ENCODE measurements at regions not wholly inside any gene's neighbourhood (a gene's known extent, or its start where the extent isn't known, plus 50 kb on each side); places are given as distances from the start of the nearest gene placed in this dataset.

GRCh38 chr9:111198936-111199335 is 131.1 kb downstream of the OR2K2 start:
- intact Hi-C loops (cut with DNase I; ENCODE audit: low total_unique reads) = no loop called here
- Histone ChIP-seq H3K4me1 (no peaks in the 10 kb centered on the region), H3K27ac (no peak overlapping the region), H3K36me3 (ENCODE audit: low read depth, missing control alignments) (no peaks in the 10 kb centered on the region), H3K9me3 (no peaks in the 10 kb centered on the region), H3K4me3 (no peak overlapping the region), H3K27me3 (no peaks in the 10 kb centered on the region)
- TF ChIP-seq CTCF (IDR thresholded peaks at IDR 0.05) = no peak
- no peak for TF ChIP-seq POLR2A (IDR thresholded peaks at IDR 0.05)
- no peak for DNase-seq

- Histone ChIP-seq H3K27ac (no peak overlapping the region), H3K9me3 (no peaks in the 10 kb centered on the region), H3K27me3 (no peaks in the 10 kb centered on the region), H3K36me3 (ENCODE audit: low read depth, missing control alignments) (no peaks in the 10 kb centered on the region), H3K4me3 (no peak overlapping the region), H3K4me1 (no peaks in the 10 kb centered on the region)
- TF ChIP-seq CTCF (IDR thresholded peaks at IDR 0.05) (no peak), POLR2A (IDR thresholded peaks at IDR 0.05) (no peak)
- no peak for DNase-seq
- intact Hi-C loops (cut with DNase I; ENCODE audit: low total_unique reads) = no loop called here
These were observed 132.8 kb downstream of the OR2K2 start for GRCh38 chr9:111197256-111197655.

- 77 to 93% methylated on average over 4 of the region's 4 CpGs for WGBS, 2 donors
- no peak for DNase-seq
- no peak overlapping the region for H3K4me3 ChIP-seq
These were observed 134.3 kb downstream of the OR2K2 start for GRCh38 chr9:111195766-111196165.

GRCh38 chr9:111193095-111193494 is 136.9 kb downstream of the OR2K2 start:
- no peaks in the 10 kb centered on the region for H3K9me3 ChIP-seq
- no peak for TF ChIP-seq POLR2A (IDR thresholded peaks at IDR 0.05)
- no peak for TF ChIP-seq CTCF (IDR thresholded peaks at IDR 0.05)
- H3K4me1 ChIP-seq = no peaks in the 10 kb centered on the region
- H3K27me3 ChIP-seq = no peaks in the 10 kb centered on the region
- H3K27ac ChIP-seq = no peak overlapping the region
- intact Hi-C loops (cut with DNase I; ENCODE audit: low total_unique reads) = no loop called here
- H3K36me3 ChIP-seq (ENCODE audit: low read depth, missing control alignments) = no peaks in the 10 kb centered on the region
- DNase-seq = no peak
- H3K4me3 ChIP-seq = no peak overlapping the region

More at GRCh38 chr9:111195766-111196165, 134.3 kb downstream of the OR2K2 start:
- Histone ChIP-seq H3K27ac (no peak overlapping the region), H3K4me1 (no peaks in the 10 kb centered on the region), H3K36me3 (ENCODE audit: low read depth, missing control alignments) (no peaks in the 10 kb centered on the region), H3K27me3 (no peaks in the 10 kb centered on the region), H3K9me3 (no peaks in the 10 kb centered on the region)
- intact Hi-C loops (cut with DNase I; ENCODE audit: low total_unique reads) = no loop called here
- TF ChIP-seq POLR2A (IDR thresholded peaks at IDR 0.05) = no peak
- no peak for TF ChIP-seq CTCF (IDR thresholded peaks at IDR 0.05)

GRCh38 chr9:111192650-111193049 is 137.4 kb downstream of the OR2K2 start:
- no peaks in the 10 kb centered on the region for H3K9me3 ChIP-seq
- H3K4me3 ChIP-seq = no peak overlapping the region
- intact Hi-C loops (cut with DNase I; ENCODE audit: low total_unique reads) = no loop called here
- no peaks in the 10 kb centered on the region for H3K27me3 ChIP-seq
- no peak for DNase-seq
- TF ChIP-seq POLR2A (IDR thresholded peaks at IDR 0.05) (no peak), CTCF (IDR thresholded peaks at IDR 0.05) (no peak)
- H3K4me1 ChIP-seq = no peaks in the 10 kb centered on the region
- WGBS, 2 donors = 58 to 72% methylated on average over 2 of the region's 2 CpGs
- no peaks in the 10 kb centered on the region for H3K36me3 ChIP-seq (ENCODE audit: low read depth, missing control alignments)
- H3K27ac ChIP-seq = no peak overlapping the region

Measured in testis (tissue), 2 donors.